ENCODE measurements at regions not wholly inside any gene's neighbourhood (a gene's known extent, or its start where the extent isn't known, plus 50 kb on each side); places are given as distances from the start of the nearest gene placed in this dataset.

DNA sequence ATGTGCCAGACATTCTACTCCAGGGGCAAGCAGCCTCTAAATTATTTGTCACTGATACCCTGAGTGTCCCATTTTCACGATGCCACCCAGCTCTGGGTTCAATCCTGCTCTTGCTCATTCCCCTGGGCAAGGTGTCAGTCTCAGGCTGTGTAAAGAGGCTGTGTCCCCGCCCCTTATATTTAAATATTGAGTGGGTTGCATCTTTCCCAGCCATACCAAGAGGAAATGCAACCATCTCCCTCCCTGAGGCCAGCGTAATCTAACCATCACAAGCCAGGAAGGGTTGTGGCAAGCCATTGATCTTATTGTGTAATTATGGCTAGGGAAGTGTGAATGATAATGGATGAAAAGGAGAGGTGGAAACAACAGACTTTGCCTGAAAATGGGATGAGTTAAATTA is 54.7 kb upstream of the CLDN14 start:
- Mint-ChIP-seq H3K4me3 (no peak overlapping the region), H3K9me3 (no peaks in the 10 kb centered on the region)

DNA sequence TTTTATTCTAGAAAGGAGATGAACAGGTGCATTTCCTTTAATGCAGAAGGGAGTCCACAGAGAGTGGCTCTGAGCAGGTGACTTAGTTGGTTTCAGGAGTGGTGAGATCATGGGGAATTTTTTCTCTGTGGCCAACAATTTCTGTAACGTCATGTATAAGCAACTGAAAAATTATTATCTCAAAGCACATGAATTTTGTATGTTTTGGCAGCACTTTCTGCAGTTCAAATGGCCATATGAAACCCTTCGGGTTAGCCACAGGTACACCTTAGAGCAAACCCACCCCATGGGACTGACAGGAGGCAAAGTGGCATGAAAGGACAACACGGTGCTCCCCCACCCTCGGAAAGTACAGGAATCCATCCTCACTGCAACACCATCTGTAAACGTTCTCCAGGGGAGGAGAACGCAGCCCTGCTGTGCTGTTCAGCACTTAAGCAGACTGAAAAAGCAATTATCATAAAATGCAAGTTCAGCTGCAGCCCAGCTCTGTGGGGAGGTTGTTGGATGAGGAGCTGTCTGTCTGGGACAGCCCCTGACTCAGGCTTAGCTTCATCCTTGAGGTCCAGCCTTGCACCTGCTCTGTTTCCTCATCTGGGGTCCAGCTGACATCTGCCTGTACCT is 55.8 kb upstream of the CLDN14 start:
- WGBS (ENCODE audit: insufficient coverage): 82% methylated on average over 3 of the region's 6 CpGs
- H3K9me3 Mint-ChIP-seq: no peaks in the 10 kb centered on the region
- TF ChIP-seq, protein P1, sequence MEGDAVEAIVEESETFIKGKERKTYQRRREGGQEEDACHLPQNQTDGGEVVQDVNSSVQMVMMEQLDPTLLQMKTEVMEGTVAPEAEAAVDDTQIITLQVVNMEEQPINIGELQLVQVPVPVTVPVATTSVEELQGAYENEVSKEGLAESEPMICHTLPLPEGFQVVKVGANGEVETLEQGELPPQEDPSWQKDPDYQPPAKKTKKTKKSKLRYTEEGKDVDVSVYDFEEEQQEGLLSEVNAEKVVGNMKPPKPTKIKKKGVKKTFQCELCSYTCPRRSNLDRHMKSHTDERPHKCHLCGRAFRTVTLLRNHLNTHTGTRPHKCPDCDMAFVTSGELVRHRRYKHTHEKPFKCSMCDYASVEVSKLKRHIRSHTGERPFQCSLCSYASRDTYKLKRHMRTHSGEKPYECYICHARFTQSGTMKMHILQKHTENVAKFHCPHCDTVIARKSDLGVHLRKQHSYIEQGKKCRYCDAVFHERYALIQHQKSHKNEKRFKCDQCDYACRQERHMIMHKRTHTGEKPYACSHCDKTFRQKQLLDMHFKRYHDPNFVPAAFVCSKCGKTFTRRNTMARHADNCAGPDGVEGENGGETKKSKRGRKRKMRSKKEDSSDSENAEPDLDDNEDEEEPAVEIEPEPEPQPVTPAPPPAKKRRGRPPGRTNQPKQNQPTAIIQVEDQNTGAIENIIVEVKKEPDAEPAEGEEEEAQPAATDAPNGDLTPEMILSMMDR (IDR thresholded peaks at IDR 0.05): no peak

More for the DNA sequence above, 54.7 kb upstream of the CLDN14 start:
- Mint-ChIP-seq H3K36me3 (no peaks in the 10 kb centered on the region), H3K4me1 (peaks cover 2% of the 10 kb centered on the region), H3K27me3 (ENCODE audit: low read depth in 3 of 3) (peaks cover 1 to 3% (median 2%) of the 10 kb centered on the region in 3 donors), H3K27ac (peak overlapping the region in 1 of 7 donors; percentile 23)
- no peak overlapping the region for H2AFZ ChIP-seq (ENCODE audit: insufficient read depth, low read depth, low read length, poor library complexity, severe bottlenecking)
- TF ChIP-seq, protein P1 (IDR thresholded peaks at IDR 0.05): no peak
- no peaks in the 10 kb centered on the region for H3K4me1 ChIP-seq (ENCODE audit: control insufficient read depth in 1 of 2, insufficient read depth in 2 of 2, low read length in 2 of 2)
- no peaks in the 10 kb centered on the region for H3K36me3 ChIP-seq (replicated peaks in 1 of 2; ENCODE audit: control insufficient read depth in 1 of 2, insufficient read depth in 2 of 2, low read length in 2 of 2)
- H4K20me1 ChIP-seq (ENCODE audit: insufficient read depth, low read length): no peaks in the 10 kb centered on the region
- no peak overlapping the region for H3K27ac ChIP-seq (ENCODE audit: low read depth in 1 of 2, low read length in 2 of 2)
- no peaks in the 10 kb centered on the region for H3K9me3 ChIP-seq (replicated peaks in 1 of 2; ENCODE audit: control insufficient read depth in 1 of 2, insufficient read depth in 1 of 2, low read length in 2 of 2)
- no peaks in the 10 kb centered on the region for H3K79me2 ChIP-seq (ENCODE audit: insufficient read depth, low read length)
- no peak overlapping the region for H3K9ac ChIP-seq (ENCODE audit: insufficient read depth, low read length, poor library complexity, severe bottlenecking)
- intact Hi-C loops (cut with micrococcal nuclease): no loop called here
- no CpG with 5 or more reads among the region's 3 CpGs for WGBS (ENCODE audit: insufficient coverage)
- no peak overlapping the region for H3K4me3 ChIP-seq (replicated peaks in 1 of 3; ENCODE audit: low read depth in 2 of 3, low read length in 3 of 3)
- no peak overlapping the region for H3K4me2 ChIP-seq (replicated peaks; ENCODE audit: extremely low read depth, low read length, poor library complexity, severe bottlenecking)
- no peak for DNase-seq
- no peaks in the 10 kb centered on the region for H3K27me3 ChIP-seq (ENCODE audit: control insufficient read depth in 2 of 2, insufficient read depth in 2 of 2, low read length in 2 of 2)

More for the DNA sequence above, 55.8 kb upstream of the CLDN14 start:
- peaks cover 0 to 2% (median 1%) of the 10 kb centered on the region in 3 donors for H3K27me3 Mint-ChIP-seq (ENCODE audit: low read depth in 3 of 3)
- no peak overlapping the region for H3K4me3 Mint-ChIP-seq
- Histone ChIP-seq H3K36me3 (replicated peaks in 1 of 2; ENCODE audit: control insufficient read depth in 1 of 2, insufficient read depth in 2 of 2, low read length in 2 of 2) (no peaks in the 10 kb centered on the region), H2AFZ (ENCODE audit: insufficient read depth, low read depth, low read length, poor library complexity, severe bottlenecking) (no peak overlapping the region), H3K27ac (ENCODE audit: low read depth in 1 of 2, low read length in 2 of 2) (no peak overlapping the region), H3K9ac (ENCODE audit: insufficient read depth, low read length, poor library complexity, severe bottlenecking) (no peak overlapping the region), H4K20me1 (ENCODE audit: insufficient read depth, low read length) (no peaks in the 10 kb centered on the region), H3K4me2 (replicated peaks; ENCODE audit: extremely low read depth, low read length, poor library complexity, severe bottlenecking) (no peak overlapping the region), H3K9me3 (replicated peaks in 1 of 2; ENCODE audit: control insufficient read depth in 1 of 2, insufficient read depth in 1 of 2, low read length in 2 of 2) (no peaks in the 10 kb centered on the region), H3K27me3 (ENCODE audit: control insufficient read depth in 2 of 2, insufficient read depth in 2 of 2, low read length in 2 of 2) (no peaks in the 10 kb centered on the region), H3K4me3 (replicated peaks in 1 of 3; ENCODE audit: low read depth in 2 of 3, low read length in 3 of 3) (no peak overlapping the region), H3K4me1 (ENCODE audit: control insufficient read depth in 1 of 2, insufficient read depth in 2 of 2, low read length in 2 of 2) (no peaks in the 10 kb centered on the region), H3K79me2 (ENCODE audit: insufficient read depth, low read length) (no peaks in the 10 kb centered on the region)
- H3K4me1 Mint-ChIP-seq: peaks cover 2% of the 10 kb centered on the region
- H3K27ac Mint-ChIP-seq: no peak overlapping the region
- no peak for DNase-seq
- H3K36me3 Mint-ChIP-seq: no peaks in the 10 kb centered on the region
- intact Hi-C loops (cut with micrococcal nuclease): no loop called here

Data from CD14-positive monocyte (primary cell).